ENCODE measurements at regions not wholly inside any gene's neighbourhood (a gene's known extent, or its start where the extent isn't known, plus 50 kb on each side); places are given as distances from the start of the nearest gene placed in this dataset.

- TF ChIP-seq FOXP2 (optimal IDR thresholded peaks at IDR 0.05; ENCODE audit: borderline replicate concordance, extremely low read depth, extremely low read length, insufficient read depth) (no peak), TAF1 (IDR thresholded peaks at IDR 0.05; ENCODE audit: borderline replicate concordance, insufficient read depth, low read length) (no peak), POLR2AphosphoS5 (IDR thresholded peaks at IDR 0.05; ENCODE audit: low read depth, low read length) (no peak)
Measured at GRCh38 chr10:81009296-81009695, 471.6 kb downstream of the SH2D4B start.

- TF ChIP-seq SIN3A (IDR thresholded peaks at IDR 0.05; ENCODE audit: borderline replicate concordance, insufficient read depth, low read length) (no peak), TAF1 (IDR thresholded peaks at IDR 0.05; ENCODE audit: borderline replicate concordance, insufficient read depth, low read length) (no peak), FOXP2 (optimal IDR thresholded peaks at IDR 0.05; ENCODE audit: borderline replicate concordance, extremely low read depth, extremely low read length, insufficient read depth) (no peak), POLR2AphosphoS5 (IDR thresholded peaks at IDR 0.05; ENCODE audit: low read depth, low read length) (no peak)
- TF ChIP-seq, protein P1, sequence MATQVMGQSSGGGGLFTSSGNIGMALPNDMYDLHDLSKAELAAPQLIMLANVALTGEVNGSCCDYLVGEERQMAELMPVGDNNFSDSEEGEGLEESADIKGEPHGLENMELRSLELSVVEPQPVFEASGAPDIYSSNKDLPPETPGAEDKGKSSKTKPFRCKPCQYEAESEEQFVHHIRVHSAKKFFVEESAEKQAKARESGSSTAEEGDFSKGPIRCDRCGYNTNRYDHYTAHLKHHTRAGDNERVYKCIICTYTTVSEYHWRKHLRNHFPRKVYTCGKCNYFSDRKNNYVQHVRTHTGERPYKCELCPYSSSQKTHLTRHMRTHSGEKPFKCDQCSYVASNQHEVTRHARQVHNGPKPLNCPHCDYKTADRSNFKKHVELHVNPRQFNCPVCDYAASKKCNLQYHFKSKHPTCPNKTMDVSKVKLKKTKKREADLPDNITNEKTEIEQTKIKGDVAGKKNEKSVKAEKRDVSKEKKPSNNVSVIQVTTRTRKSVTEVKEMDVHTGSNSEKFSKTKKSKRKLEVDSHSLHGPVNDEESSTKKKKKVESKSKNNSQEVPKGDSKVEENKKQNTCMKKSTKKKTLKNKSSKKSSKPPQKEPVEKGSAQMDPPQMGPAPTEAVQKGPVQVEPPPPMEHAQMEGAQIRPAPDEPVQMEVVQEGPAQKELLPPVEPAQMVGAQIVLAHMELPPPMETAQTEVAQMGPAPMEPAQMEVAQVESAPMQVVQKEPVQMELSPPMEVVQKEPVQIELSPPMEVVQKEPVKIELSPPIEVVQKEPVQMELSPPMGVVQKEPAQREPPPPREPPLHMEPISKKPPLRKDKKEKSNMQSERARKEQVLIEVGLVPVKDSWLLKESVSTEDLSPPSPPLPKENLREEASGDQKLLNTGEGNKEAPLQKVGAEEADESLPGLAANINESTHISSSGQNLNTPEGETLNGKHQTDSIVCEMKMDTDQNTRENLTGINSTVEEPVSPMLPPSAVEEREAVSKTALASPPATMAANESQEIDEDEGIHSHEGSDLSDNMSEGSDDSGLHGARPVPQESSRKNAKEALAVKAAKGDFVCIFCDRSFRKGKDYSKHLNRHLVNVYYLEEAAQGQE (IDR thresholded peaks at IDR 0.05; ENCODE audit: insufficient read depth in 1 of 2, low read depth in 2 of 2, low read length in 2 of 2) = no peak
Measured at GRCh38 chr10:81013771-81014170, 476.1 kb downstream of the SH2D4B start.

GRCh38 chr10:81019029-81019890, 481.6 kb downstream of the SH2D4B start:
- TF ChIP-seq FOXP2 (optimal IDR thresholded peaks at IDR 0.05; ENCODE audit: borderline replicate concordance, extremely low read depth, extremely low read length, insufficient read depth) = no peak
- no peak for TF ChIP-seq TAF1 (IDR thresholded peaks at IDR 0.05; ENCODE audit: borderline replicate concordance, insufficient read depth, low read length)
- TF ChIP-seq, protein P1 (IDR thresholded peaks at IDR 0.05; ENCODE audit: insufficient read depth in 1 of 2, low read depth in 2 of 2, low read length in 2 of 2) = no peak
- TF ChIP-seq SIN3A (IDR thresholded peaks at IDR 0.05; ENCODE audit: borderline replicate concordance, insufficient read depth, low read length) = no peak
- TF ChIP-seq POLR2AphosphoS5 (IDR thresholded peaks at IDR 0.05; ENCODE audit: low read depth, low read length) = no peak

DNA sequence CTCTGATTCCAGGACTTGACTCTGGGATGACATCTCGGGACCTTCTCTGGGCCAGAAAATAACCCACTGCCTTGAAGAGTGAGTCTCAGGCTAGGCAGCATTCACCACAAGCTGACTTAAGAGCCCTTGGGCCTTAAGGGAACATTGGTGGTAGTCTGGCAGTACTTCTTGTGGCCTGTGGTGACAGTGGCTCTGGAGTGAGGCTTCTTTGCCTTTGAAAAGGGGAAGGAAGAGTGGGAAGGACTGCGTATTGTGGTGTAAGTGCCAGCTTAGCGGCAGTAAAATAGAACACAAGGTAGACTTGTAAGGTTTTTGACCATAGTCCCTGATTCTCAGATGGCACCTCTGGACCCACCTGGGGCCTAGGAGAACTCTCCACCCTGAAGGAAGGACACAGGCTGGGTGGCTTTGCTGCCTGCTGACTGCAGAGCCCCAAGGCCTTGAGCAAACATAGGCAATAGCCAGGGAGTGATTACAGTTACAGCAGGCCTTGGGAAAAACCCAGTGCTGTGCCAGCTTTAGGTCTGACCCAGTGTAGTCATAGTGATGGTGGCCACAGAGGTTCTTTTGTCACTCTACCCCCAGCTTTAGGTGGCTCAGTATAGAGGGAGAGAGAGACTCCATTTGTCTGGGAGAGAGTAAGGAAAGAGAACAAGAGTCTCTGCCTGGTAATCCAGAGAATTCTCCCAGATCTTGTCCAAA, 483.9 kb downstream of the SH2D4B start:
- TF ChIP-seq POLR2AphosphoS5 (IDR thresholded peaks at IDR 0.05; ENCODE audit: low read depth, low read length) (no peak), FOXP2 (optimal IDR thresholded peaks at IDR 0.05; ENCODE audit: borderline replicate concordance, extremely low read depth, extremely low read length, insufficient read depth) (no peak), SIN3A (IDR thresholded peaks at IDR 0.05; ENCODE audit: borderline replicate concordance, insufficient read depth, low read length) (no peak), TAF1 (IDR thresholded peaks at IDR 0.05; ENCODE audit: borderline replicate concordance, insufficient read depth, low read length) (no peak)
- TF ChIP-seq, protein P1 (IDR thresholded peaks at IDR 0.05; ENCODE audit: insufficient read depth in 1 of 2, low read depth in 2 of 2, low read length in 2 of 2) = no peak

DNA sequence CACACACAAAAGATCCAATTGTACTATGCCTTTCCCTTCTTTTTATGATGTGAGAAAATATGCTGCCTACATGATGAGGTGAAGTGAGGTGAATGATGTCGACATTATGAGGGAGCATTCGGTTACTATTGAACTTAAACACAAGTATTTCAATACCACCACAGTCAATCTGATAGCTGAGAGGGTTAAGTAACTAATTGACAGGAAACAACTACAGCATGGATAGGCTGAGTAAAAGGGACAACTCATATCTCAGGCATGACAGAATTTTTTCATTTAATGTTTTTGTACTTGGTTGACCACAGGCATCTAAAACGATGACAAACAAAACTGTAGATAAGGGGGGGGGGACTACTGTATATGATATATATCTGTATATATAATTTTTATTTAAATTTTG, 488.9 kb downstream of the SH2D4B start:
- TF ChIP-seq FOXP2 (optimal IDR thresholded peaks at IDR 0.05; ENCODE audit: borderline replicate concordance, extremely low read depth, extremely low read length, insufficient read depth) (no peak), POLR2AphosphoS5 (IDR thresholded peaks at IDR 0.05; ENCODE audit: low read depth, low read length) (no peak), TAF1 (IDR thresholded peaks at IDR 0.05; ENCODE audit: borderline replicate concordance, insufficient read depth, low read length) (no peak), SIN3A (IDR thresholded peaks at IDR 0.05; ENCODE audit: borderline replicate concordance, insufficient read depth, low read length) (no peak)
- TF ChIP-seq, protein P1 (IDR thresholded peaks at IDR 0.05; ENCODE audit: insufficient read depth in 1 of 2, low read depth in 2 of 2, low read length in 2 of 2) = no peak

Data from PFSK-1 (cell line).